ENCODE measurements at regions not wholly inside any gene's neighbourhood (a gene's known extent, or its start where the extent isn't known, plus 50 kb on each side); places are given as distances from the start of the nearest gene placed in this dataset.

DNA sequence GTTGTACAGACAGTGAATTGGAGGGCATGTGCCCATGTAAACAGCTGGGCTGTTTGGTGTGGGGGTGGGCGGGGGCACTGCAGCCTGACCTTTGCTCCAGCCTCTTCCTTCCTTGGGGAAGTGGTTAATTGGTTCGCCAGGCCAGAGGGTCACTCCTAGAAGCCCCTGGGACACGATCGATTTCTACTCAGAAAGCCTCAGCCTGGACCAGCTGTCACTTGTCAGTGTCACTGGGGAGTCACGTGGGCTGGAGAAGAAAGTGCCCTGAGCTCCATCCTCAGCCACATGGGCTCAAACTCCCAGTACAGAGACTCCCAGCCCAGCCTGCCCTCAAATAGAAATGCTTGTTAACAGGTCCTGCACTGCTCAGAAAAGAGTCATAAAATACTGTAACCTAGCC, 423.8 kb upstream of the SULF2 start:
- TF ChIP-seq, protein P1, sequence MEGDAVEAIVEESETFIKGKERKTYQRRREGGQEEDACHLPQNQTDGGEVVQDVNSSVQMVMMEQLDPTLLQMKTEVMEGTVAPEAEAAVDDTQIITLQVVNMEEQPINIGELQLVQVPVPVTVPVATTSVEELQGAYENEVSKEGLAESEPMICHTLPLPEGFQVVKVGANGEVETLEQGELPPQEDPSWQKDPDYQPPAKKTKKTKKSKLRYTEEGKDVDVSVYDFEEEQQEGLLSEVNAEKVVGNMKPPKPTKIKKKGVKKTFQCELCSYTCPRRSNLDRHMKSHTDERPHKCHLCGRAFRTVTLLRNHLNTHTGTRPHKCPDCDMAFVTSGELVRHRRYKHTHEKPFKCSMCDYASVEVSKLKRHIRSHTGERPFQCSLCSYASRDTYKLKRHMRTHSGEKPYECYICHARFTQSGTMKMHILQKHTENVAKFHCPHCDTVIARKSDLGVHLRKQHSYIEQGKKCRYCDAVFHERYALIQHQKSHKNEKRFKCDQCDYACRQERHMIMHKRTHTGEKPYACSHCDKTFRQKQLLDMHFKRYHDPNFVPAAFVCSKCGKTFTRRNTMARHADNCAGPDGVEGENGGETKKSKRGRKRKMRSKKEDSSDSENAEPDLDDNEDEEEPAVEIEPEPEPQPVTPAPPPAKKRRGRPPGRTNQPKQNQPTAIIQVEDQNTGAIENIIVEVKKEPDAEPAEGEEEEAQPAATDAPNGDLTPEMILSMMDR (IDR thresholded peaks at IDR 0.05; ENCODE audit: low read depth, low read length, poor library complexity, severe bottlenecking): no peak
- TF ChIP-seq EZH2phosphoT487 (IDR thresholded peaks at IDR 0.05; ENCODE audit: borderline replicate concordance, low read length): no peak
